GM18861 (cell line): ENCODE measurements at regions not wholly inside any gene's neighbourhood (a gene's known extent, or its start where the extent isn't known, plus 50 kb on each side); places are given as distances from the start of the nearest gene placed in this dataset.

Source experiments
- ATAC-seq: cut with Tn5 transposase; IDR thresholded peaks from one replicate; pipeline ENCODE4 v1.9.1; 2021; ENCODE audit not compliant: unreplicated experiment

DNA sequence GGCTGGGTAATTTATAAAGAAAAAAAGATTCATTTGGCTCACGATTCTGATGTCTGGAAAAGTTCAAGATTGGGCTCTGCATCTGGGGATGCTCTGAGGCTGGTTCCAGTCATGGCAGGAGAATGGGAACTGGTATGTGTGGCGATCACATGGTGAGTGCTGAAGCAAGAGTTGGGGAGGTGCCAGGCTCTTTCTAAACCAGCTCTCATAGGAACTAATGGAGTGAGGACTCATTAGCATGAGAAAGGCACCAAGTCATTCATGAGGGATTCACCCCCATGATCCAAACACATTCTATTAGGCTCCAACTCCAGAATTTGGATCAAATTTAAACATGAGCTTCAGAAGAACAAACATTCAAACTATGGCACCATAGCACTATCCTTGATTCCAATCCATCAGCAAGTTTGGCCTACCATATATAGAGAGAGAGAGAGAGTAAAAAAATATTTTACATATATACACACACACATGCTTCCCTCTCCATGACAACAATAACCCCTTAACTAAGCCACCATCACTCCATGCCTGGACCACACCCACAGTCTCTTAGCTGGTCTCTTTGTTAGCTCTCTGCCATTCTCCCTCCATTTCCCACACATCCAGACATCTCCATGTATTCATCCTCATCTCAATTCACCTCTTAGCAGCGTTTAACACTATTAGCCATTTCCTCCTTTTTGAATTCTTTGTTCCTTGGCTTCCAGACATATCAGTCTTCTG is 57.9 kb downstream of the NPY start:
- ATAC-seq: no peak

DNA sequence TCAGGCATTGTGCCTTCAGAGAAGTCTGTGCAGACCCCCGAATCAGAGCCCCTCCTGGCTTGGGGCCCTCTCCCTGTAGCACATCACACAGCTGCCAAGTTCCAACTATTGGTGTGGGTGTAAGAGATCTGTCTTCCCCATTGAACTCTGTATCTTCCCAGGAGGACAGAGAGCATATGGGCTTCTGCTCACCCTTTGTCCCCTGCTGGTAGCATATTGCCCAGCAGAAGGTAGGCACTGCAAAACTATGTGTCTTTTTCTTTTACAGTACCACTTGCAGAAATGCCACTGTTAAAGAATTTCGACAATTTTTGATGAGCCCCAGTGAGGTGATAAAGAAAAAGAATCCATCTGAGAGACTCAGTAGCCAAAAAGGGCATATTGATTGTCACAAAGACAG is 59.6 kb downstream of the NPY start:
- ATAC-seq: no peak

DNA sequence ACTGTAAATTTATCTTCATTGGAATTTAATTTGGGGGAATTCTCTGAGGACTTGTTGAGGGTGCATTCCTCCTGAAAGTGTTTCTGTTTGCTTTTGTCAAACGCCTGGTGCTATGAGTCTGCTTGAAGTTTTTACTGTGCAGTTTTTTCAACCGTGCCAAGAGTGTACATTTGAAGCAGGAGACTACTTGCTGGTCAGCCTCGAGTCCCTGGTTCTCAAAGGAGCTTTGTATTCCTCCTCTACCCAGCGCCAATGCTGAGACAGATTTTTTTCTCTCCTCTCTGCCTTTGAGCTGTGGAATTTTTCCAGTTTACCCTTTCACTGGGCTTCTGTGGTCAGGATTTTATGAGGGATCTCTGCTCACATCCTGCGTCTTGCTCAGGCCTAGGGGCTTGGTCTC is 62.1 kb downstream of the NPY start:
- no peak for ATAC-seq

DNA sequence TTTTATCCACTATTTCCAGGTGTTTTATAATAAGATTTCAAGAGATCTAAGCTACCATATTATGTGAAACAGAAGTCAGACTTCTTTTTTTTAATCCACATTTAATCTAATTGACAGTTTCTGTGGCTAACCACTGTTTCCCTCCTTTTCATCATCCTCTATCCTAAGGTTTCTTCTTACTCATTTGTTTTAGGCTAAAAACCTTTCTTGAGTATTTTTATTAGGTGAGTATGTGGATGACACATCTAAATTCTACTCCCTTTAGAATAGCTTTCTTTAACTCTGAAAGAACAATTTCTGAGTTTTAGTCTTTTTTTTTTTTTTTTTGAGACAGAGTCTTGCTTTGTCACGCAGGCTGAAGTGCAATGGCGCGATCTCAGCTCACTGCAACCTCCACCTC is 62.7 kb downstream of the NPY start:
- ATAC-seq: no peak

DNA sequence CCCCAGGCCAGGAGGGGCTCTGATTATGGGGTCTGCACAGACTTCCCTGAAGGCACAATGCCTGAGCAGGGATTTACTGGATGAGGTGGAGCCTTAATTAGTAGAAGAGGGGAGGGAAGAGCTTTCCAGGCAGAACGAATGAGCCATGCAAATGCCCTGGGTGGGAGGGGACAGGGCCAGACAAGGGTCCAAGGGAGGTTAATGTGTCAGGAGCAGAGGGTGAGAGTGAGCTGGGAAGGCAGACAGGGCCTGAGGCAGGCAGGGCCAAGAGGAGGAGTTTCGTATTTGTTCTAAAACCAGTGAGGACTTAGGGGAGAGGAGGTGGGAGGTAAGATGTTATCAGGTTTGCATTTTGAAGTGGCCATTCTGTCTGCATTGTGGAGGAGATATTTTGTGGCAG is 65.3 kb downstream of the NPY start:
- ATAC-seq: no peak

DNA sequence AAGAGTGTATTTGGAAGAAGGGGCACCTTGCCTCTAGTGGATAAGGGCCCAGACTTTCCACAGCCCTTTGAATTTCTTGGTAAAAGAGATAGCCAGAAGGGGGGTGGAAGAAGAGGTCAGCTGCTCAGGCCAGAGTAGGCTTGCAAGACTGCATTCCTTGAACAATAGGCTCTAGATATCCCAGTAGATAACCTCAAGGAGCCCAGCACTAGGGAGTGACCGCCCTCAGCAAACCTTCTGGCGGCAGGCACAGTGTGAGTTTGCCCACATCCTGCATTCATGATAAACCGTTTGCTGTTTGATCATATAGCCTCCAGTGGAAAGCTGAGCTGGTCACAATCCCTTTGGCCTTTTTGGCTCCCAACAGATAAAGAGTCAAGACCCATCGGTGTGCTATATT is 70.5 kb downstream of the NPY start:
- no peak for ATAC-seq

DNA sequence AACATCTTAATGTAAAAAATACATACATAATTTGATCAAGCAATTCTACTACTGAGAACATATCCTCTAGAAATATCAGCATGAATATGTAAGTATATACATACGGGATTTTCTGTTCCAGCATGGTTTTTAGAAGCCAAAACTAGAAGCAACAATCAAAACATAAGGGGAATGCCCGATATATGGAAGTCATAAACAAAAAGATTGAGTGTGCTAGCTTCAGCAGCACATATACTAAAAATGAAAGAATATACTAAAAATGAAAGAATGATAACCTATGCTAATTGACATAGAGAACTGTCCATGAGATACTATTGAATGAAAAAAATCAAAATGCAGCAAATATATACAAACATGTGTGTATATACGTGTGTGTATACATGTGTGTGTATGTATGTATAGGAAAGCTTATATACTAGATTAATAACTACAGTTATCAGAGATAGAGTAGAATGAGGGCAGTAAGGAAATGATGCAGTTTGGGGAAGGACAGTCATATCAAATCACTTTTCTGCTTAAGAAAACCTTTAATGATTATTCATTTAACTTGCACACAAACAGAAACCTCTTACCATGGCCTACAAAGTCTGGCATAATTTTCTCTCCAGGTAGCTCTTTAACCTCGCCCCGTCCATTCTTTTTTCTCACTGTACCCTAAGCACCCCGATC is 72.9 kb downstream of the NPY start:
- no peak for ATAC-seq

DNA sequence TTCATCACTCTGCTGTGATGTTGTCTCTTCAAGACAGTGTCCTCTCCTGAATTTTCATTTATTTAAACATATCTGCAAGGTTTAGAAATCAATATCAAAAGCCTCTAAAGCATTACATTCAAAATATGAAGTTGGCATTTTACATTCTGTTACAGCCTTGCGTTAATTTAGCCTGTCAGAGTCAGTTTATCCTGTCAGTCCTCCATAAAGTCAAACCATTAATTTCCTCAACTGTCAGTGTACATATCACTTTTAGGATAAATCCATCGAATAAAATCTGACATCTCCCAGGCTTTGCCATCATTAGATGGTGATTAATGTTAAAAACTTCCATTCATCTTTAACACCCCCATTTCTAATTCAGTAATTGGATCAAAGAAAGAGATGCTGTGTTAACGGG is 77.0 kb downstream of the NPY start:
- no peak for ATAC-seq

DNA sequence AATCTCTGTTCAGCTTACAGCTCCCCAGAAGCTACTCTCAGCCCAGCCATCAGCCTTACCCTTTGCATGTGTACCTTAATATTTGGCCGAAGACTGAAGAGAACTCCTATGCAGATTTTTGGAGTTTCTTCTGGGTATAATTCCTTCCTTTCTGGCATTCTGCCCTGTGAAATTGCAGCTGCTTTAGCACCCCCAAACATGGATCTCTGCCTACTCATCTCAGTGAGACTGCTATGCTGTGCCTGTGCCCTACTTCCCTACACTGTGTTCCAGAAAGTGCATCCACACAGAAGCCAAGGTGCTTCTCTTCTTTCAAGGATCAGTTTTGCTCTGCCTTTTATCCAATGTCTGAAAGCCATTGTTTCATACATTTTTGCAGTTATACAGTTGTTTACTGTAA is 81.6 kb downstream of the NPY start:
- no peak for ATAC-seq

DNA sequence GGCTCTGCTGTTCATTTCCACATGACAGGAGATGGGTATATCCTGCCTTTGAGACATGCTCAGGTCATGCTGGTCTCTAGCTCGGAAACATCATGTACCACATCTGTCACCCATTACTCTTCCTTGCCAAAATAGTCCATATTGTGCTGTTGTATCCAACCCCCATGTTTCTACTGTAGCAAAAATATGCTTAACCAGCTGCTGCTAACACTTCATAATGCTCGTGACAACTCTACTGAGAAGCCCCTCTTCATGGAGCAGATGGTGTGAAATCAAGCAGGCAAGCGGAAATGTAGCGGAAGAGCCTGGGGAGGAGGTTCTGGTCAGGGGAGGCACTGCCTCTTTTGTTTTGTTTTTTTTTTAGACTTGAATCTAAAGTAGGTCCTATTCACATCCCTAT is 82.9 kb downstream of the NPY start:
- ATAC-seq: no peak

DNA sequence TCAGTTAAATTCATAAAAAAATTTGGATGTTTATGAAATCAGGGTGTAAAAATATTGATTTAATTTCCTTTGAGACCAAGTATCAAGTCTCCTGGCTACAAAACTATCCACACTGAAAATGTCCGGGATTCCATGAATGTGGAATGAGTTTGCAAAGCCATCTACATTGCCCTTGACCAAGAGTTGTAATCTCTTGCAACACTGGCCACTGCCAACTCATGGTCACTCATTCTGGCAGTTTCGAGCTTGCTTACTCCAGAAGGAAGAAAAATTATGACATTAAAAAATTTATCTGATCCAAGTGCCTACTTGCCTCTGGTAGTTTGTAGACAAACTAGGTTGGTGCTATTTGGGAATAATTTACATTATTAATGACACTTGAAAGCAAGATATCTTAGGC is 84.2 kb downstream of the NPY start:
- ATAC-seq: no peak

DNA sequence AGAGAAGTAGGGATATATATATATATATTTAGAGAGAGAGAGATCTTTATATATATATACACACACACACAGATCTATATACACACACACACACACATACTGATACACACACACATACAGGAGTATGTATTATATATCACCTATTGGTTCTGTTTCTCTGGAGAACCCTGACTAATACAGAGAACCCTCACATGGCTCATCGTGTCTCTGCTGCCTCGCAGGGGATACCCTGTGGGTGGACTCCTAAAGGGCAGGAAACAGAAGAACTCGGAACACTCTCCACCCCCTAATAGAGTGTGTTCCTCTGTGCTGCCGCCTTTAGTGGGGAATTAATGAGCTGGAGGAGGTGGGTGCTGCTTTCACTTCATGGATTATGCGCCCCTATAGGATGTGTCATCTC is 86.6 kb downstream of the NPY start:
- no peak for ATAC-seq

DNA sequence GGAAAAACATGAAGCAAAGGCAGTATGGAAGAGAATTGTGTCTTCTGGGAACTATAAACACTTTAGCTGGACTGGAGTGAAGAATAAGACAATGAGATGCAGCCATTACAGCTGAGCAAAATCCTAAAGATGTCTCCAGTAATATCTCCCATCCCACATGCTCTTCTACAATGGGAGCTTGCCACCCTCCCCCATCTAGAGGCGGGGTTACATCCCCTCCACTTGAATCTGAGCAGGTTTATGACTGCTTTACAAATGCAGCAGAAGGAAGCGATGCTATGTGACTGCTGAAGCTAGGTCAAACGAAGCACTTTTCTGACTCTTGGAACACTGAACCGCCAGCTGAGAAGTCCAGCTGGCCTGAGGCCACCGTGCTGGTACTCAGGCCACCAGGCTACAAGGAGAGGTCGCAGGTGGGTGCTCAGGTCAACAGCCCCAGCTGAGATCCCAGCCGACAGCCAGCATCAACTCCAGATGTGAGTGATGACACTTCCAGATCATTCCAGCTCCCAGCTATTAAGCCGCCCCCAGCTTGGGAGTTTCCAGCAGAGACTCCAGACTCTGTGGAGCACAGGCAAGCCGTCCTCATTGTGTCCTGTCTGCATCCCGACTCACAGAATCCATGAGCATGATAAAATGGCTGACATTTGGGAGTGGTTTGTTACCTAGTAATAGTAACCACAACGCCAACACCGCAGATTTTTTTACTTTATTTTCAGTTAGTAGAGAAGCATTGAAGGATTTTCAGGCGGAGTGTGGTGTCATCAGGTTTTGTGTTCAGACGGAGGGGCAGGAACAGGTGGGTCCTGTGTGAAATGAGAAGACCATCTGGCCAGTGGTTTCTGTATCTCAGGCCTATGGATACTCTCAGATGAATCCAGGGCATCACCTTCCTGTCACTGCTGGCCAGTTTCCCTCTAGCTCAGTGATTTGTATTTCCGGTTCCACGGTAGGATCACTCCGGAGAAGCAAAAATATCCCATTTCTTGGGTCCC is 89.3 kb downstream of the NPY start:
- ATAC-seq: no peak

DNA sequence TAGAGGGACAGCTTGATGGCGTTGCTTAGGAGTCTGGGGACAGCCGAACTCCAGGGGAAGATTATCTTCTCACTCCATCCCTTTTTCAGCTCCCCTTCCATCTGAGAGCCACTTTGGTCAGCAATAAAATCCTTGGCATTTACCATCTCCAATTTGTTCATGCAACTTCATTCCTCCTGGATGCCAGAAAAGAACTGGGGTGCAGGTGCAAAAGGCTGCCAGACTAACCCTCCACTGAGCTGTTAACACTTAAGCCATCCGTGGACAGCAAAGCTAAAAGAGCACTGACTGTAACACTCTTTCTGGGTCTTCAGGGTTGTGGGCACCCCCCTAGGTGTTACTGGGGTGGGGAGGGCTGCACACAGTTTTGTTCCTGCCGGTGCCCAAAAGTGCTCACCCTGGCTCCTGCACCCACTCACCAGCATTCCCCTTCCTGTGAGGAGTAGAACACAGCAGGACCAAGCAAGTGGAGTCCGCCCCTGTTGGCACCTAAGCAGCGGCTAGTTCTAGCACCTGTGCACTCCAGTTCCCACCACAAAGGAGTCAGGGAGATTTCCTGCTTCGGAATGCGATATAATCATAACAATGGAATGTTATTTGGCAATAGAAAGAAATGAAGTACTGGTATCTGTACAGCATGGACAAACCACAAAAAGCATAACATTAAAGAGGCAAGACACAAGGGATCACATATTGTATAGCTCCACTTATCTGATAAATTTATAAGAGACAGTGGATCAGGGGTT is 95.1 kb downstream of the NPY start:
- ATAC-seq: no peak

DNA sequence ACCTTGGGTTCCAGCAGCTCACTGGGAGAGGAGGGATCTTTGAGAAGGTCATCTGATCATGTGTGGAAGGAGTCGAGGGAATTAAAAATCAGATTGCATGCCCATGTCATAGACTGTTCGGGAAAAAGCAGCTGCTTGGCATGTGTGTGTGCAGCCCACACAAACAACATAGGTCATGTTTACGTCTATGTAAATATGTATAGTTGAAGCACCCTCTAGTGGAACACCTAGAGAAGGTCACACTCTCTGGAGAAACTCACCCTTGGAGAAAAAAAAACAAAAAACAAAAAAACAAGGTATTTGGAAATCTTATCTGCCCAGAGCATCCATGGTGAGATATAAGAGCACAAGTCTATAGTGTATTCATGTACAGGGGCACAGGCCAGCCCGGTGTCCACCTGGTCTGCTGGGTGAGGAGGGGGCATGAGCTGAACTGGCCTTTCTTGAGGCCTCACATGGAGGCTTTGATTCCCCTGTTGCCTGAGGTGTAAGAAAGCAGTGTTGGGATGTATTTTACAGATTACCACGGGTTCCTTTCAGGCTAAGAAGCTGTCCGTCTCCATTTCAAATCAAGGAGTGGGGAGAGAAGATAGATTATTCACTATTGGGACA is 98.0 kb downstream of the NPY start:
- peak; percentile 64 for ATAC-seq

DNA sequence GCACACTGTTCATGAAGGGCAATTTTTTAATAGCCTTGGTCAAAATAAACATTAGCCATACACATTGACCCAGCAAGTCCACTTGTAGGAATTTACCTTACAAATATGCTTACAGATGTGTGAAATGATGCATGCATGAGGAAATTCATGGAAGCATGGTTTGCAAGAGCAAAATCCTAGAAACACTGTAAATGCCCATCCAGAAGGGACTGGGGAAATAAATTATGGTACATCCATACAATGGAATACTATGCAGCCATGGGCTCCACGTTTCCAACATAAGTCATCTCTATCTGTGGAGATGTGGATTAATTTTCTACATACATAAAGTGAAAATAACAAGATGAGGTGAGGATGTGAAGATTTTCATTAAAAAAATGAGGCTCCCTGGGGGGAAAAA is 99.1 kb downstream of the NPY start:
- no peak for ATAC-seq

DNA sequence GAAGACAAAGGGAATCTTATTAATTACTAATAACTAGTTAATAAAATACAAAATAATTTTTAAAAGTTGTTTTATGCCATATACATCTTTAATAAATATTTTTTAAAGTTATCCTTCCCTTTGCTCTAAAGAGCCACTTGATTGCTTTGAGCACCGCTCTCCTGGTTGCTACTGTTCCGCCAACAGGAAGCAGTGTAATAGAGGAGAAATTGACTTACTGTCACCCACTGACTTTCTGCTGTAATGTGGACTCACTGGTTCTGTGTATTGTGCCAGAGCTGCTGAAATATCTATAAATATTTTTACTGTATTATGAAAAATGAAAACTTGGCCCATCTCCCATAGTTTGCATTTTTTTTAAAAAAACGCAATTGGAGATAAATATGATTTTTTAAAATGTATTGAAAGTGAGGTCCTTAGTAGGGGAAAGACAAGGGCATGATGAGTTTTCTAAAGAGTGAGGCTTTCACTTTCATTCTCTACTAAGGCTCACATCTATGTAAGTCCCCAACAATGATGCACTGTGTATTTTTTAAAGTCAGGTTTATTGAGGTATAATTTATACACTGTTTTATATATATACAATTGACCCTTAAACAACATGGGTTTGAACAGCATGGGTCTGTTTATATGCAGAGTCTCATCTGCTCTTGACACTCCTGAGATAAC is 100.5 kb downstream of the NPY start:
- ATAC-seq: no peak

DNA sequence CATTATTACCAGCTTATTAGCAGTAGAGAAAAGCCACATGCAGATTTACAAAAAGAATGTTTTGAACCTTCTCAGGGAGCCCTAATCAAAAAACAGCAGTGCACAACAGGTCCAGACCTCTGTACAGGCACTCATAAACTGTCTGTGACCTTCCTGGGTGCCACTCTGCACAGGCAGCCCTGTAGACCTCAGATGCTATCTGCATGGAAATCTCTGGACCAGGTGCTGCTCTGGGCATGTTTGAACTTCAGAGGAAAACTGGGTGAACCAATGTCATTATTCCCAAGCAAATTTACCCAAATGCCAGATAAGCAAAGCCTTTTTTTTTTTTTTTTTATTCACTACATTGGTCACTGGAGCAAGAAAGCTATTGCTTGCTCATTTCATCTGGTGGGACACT is 104.2 kb downstream of the NPY start:
- no peak for ATAC-seq

DNA sequence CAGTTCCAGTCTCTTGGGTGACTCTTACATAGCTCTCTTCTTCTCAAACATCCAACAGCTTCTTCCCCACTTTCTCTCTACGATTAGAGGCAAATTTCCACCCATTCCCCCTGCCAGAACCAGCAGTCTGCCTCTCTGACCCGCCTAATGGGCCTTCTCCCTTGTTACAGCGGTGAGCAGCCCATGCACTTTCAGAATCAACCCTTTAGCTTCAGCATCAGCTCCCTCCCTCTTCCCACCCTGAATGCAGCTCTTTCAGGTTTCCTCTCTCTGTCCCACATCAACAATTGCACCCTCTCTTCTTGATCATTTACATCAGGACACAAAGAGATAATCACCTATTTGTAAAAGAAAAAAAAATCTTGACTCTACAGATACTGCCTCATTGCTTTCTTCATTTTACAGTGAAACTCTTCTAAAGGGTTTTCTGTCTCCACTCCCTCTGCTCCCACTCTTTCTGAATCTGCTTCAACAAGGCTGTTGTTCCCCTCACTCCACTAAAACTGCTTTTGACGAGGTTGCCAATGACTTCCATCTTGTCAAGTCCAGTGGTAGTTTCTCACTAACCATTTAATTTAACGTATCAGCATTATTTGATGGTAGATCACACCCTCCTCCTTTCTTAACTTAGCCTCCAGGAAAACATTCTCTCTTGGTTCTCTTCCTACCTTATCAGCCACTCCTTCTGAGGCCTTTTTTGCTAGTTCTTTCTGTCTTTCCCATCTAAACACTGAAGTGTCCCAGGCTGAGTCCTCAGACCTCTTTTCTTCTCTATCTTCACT is 106.6 kb downstream of the NPY start:
- no peak for ATAC-seq
